Fibroblast of mammary gland (primary cell): ENCODE measurements at regions not wholly inside any gene's neighbourhood (a gene's known extent, or its start where the extent isn't known, plus 50 kb on each side); places are given as distances from the start of the nearest gene placed in this dataset.

Experiments
- DNase-seq: peaks from one replicate; pipeline ENCODE4 v3.0.0-alpha.2; 2010; ENCODE audit warnings: low read depth
- H3K4me3 ChIP-seq: 2 replicates; pipeline ENCODE4 v1.5.1; 2011; ENCODE audit warnings: low read depth, mild to moderate bottlenecking, low read length, moderate library complexity; ENCODE audit not compliant: control insufficient read depth
- TF ChIP-seq, protein P1 (sequence below): conservative IDR thresholded peaks from 2 replicates; pipeline ENCODE4 v1.5.1; 2011; ENCODE audit warnings: low read depth, low read length, inconsistent platforms; ENCODE audit not compliant: control insufficient read depth, insufficient read depth

DNA sequence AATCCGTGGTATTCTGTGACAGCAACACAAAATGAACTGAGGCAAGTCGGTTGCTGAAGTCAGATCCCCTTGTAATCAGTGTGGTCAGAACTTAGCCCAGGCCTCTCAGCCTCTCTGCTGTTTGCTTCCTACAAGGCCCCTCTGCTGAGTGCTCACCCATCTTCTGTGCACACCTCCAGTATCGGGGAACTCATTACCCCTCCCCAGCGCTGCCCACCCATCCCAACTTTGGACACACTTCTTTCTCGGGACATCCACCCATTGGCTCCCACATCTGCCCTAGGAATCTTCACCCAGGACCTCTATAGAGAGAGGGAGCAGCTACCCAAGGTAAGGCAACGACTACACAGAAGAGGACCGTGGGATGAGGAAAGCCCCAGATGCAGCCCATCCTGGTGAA is 217.5 kb downstream of the MATN1 start:
- TF ChIP-seq, protein P1, sequence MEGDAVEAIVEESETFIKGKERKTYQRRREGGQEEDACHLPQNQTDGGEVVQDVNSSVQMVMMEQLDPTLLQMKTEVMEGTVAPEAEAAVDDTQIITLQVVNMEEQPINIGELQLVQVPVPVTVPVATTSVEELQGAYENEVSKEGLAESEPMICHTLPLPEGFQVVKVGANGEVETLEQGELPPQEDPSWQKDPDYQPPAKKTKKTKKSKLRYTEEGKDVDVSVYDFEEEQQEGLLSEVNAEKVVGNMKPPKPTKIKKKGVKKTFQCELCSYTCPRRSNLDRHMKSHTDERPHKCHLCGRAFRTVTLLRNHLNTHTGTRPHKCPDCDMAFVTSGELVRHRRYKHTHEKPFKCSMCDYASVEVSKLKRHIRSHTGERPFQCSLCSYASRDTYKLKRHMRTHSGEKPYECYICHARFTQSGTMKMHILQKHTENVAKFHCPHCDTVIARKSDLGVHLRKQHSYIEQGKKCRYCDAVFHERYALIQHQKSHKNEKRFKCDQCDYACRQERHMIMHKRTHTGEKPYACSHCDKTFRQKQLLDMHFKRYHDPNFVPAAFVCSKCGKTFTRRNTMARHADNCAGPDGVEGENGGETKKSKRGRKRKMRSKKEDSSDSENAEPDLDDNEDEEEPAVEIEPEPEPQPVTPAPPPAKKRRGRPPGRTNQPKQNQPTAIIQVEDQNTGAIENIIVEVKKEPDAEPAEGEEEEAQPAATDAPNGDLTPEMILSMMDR: no peak
- no peak overlapping the region for H3K4me3 ChIP-seq
- DNase-seq: no peak

DNA sequence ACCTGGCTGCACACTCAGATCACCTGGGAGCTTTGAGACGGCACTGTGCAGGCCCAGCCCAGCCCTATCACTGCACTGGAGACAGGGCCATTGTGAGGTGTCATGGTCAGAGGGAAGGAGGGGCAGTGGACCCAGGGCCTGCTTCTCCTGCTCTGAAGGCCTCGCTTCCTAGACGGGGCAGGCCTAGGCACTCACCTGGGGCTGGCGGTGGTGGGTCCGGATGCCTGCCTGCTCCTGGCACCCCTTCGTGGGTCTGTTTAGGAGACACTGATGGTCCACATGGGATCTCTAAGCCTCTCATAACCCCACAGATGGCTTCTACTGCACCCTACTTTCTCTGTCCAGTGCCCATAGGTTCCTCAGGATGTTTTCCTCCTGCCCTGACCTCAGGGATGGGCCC is 230.9 kb downstream of the MATN1 start:
- no peak overlapping the region for H3K4me3 ChIP-seq
- DNase-seq: no peak
- TF ChIP-seq, protein P1: no peak

DNA sequence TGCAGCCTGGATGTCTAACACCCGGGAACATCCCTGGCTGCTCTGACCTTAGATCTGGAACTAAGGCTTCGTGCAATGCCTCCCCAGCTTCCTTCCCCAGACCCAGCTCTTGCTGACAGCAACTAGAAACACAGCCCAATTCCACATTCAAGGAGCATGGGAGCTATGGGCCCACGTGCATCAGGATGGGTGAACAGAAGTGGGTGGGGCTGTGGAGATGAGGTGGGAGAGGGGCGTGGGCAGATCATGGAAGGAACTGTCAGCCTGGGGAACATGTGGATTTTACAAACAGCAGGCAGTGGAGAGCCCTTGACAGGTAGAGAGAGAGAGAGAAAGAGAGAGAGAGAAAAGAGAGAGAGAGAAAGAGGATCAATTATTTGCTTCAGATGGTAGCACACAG is 231.6 kb downstream of the MATN1 start:
- H3K4me3 ChIP-seq: no peak overlapping the region
- TF ChIP-seq, protein P1: no peak
- no peak for DNase-seq

DNA sequence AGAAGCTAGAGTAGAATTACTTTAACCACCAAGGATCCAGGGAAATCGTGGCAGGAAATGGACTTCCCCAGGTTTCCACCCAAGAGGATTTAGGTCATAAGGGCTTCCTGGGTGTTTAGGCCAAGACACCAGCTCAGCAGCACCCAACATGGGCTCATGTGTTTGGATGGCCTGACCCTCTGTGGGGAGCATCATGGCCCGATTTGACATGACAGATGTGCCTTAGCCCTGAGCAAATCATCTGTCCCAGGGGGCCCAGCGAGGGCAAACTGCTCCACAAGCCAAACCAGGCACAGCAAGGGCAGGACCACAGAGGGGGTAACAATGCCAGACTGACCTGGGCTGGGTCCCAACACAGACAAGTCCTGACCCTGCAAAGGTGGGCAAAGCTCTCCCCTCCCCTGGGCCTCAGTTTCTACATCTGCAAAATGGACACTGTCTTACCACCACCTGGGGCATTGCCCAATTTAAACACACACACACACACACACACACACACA is 232.8 kb downstream of the MATN1 start:
- H3K4me3 ChIP-seq: no peak overlapping the region
- DNase-seq: no peak
- TF ChIP-seq, protein P1: no peak

DNA sequence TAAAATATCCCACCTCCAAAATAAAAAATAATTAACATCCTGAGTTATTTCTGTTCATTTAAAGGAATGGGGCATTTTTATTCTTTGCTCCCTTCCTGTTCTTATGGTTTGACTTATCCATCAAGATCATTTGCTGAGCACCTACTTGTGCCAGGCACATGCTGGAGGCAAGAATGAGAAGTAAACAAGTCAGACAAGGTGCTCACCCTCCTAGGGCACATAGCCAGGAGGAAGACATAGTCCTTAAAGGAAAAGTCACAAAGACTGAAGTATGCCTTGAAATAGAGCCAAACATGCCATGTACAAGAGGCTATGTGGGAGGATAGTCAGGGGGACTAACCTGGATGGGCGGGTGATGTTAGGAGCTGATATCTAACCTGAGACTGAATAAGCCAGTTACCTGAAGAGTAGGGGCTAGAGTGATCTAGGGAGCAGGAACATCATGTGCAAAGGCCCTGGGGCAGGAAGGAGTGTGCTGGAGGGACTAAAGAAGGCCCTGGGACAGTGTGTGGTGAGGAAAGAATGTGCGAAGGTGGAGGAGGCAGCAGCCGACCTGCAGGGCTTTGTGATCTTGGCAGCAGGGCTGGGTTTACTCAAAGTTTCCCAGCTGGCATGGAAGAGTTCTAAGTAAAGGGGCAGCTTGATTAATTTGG is 233.5 kb downstream of the MATN1 start:
- TF ChIP-seq, protein P1: no peak
- H3K4me3 ChIP-seq: no peak overlapping the region
- DNase-seq: no peak

DNA sequence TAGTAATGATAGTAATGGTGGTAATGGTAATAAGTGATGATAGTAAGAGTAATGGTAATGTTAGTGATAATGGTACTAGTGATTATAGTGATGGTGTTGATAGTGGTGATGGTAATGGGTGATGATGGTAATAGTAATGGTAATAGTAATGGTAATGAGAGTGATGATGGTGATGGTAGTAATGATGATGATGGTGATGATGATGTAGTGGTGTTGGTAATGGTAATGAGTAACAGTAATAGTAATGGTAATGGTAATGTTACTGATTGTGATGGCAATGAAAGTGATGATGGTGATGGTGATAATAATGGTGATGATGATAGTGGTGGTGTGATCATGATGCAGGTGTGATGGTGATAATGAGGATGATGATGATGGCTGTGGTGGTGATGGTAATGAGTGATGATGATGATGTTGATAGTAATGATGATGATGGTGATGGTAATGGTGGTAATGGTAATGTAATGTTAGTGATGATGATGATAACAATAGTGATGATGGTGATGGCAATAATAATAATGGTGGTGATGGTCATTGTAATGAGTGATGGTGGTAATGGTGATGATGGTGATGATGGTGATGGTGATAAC is 235.0 kb downstream of the MATN1 start:
- DNase-seq: no peak
- TF ChIP-seq, protein P1: no peak

More for the DNA sequence above, 235.0 kb downstream of the MATN1 start:
- H3K4me3 ChIP-seq: no peak overlapping the region
